OCI-LY7 (cell line): ENCODE measurements at regions not wholly inside any gene's neighbourhood (a gene's known extent, or its start where the extent isn't known, plus 50 kb on each side); places are given as distances from the start of the nearest gene placed in this dataset.

Experiments used
- CTCF ChIP-seq: fragments of 200-600 bp; sonication (generic); conservative IDR thresholded peaks from 2 replicates; pipeline ENCODE4 v1.5.1; 2014; ENCODE audit warnings: mild to moderate bottlenecking, antibody characterized with exemption, low read length, moderate library complexity, mixed read lengths
- EZH2phosphoT487 ChIP-seq: fragments of 200-600 bp; sonication (generic); IDR thresholded peaks from 2 replicates; pipeline ENCODE4 v1.6.1; 2018; ENCODE audit warnings: low read depth, borderline replicate concordance, mild to moderate bottlenecking, mixed run types, antibody characterized with exemption, low read length, moderate library complexity, mixed read lengths

DNA sequence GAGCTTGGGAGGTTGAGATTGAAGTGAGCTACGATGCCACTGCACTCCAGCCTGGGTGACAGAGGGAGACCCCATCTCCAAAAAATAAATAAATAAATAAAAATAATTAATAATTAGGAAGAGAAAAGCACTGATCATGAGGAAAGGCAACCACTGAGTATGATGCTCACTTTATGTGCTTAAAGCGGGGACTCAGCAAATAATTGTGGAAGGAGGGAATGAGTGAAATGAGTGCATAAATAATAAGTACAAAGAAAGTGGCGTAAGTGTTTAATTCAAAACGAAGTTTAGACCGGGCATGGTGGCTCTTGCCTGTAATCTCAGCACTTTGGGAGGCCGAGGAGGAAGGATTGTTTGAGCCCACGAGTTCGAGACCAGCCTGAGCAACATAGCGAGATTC is 94.9 kb upstream of the MKLN1 start:
- TF ChIP-seq CTCF (no peak), EZH2phosphoT487 (no peak)
